Gastroesophageal sphincter (tissue), 4 donors: ENCODE measurements at regions not wholly inside any gene's neighbourhood (a gene's known extent, or its start where the extent isn't known, plus 50 kb on each side); places are given as distances from the start of the nearest gene placed in this dataset.

ENCODE experiments used
- ATAC-seq: fragments of 150-250 bp; one replicate; pipeline ENCODE4 v1.9.1; 2016; ENCODE audit warnings: mild to moderate bottlenecking, moderate library complexity
- H3K27ac ChIP-seq, 4 donors: fragments of 200-600 bp; sonication (generic) in 3 of 4; 1 replicate in 3 of 4; 2 replicates in 1 of 4; pipeline ENCODE4 v1.5.1; 2016 to 2019
- H3K27me3 ChIP-seq: fragments of 200-600 bp; sonication (generic); one replicate; pipeline ENCODE4 v1.5.1; 2019
- H3K36me3 ChIP-seq, 2 donors: fragments of 200-600 bp; sonication (generic); one replicate each; pipeline ENCODE4 v1.5.1; 2019; ENCODE audit warnings: control low read depth in 1 of 2
- H3K4me1 ChIP-seq, 3 donors: fragments of 200-600 bp; sonication (generic); 1 replicate in 2 of 3; 2 replicates in 1 of 3; pipeline ENCODE4 v1.5.1; 2016 to 2019; ENCODE audit warnings: control low read depth in 2 of 3
- H3K4me3 ChIP-seq, 2 donors: fragments of 200-600 bp; sonication (generic); one replicate each; pipeline ENCODE4 v1.5.1; 2019; ENCODE audit warnings: mild to moderate bottlenecking in 1 of 2, moderate library complexity in 1 of 2
- H3K9me3 ChIP-seq, 3 donors: fragments of 200-600 bp; sonication (generic); one replicate each; pipeline ENCODE4 v1.5.1; 2017 to 2019; ENCODE audit warnings: control low read depth in 2 of 3
- CTCF ChIP-seq, 4 experiments: fragments of 200-600 bp in 2 of 4; fragments of 450-650 bp in 2 of 4; sonication (generic) in 1 of 4; IDR thresholded peaks; one replicate each; pipeline ENCODE4 v1.5.1; 2017 to 2019; ENCODE audit warnings: antibody characterized with exemption in 4 of 4, mild to moderate bottlenecking in 2 of 4, moderate library complexity in 2 of 4
- EP300 ChIP-seq: sonication (generic); formaldehyde crosslinking; IDR thresholded peaks from one replicate; pipeline ENCODE4 v1.6.1; 2017; ENCODE audit warnings: antibody characterized with exemption, mild to moderate bottlenecking
- POLR2A ChIP-seq, 2 donors: fragments of 450-650 bp; IDR thresholded peaks; one replicate each; pipeline ENCODE4 v1.6.1; 2017; ENCODE audit warnings: antibody characterized with exemption in 2 of 2, mild to moderate bottlenecking in 2 of 2, moderate library complexity in 1 of 2
- POLR2AphosphoS5 ChIP-seq: sonication (generic); formaldehyde crosslinking; IDR thresholded peaks from one replicate; pipeline ENCODE4 v1.6.1; 2017; ENCODE audit warnings: antibody characterized with exemption
- WGBS, 2 donors: methylation state at CpG; one replicate each; pipeline ENCODE4 v1.1.5; 2018; ENCODE audit warnings: low coverage in 1 of 2; 5-methylcytosine and 5-hydroxymethylcytosine counted together

GRCh38 chr11:127804747-127805400, 782.5 kb downstream of the ETS1 start:
- Histone ChIP-seq H3K4me1 (no peaks in the 10 kb centered on the region), H3K27ac (no peak overlapping the region), H3K27me3 (no peaks in the 10 kb centered on the region), H3K36me3 (no peaks in the 10 kb centered on the region), H3K9me3 (no peaks in the 10 kb centered on the region), H3K4me3 (no peak overlapping the region)
- WGBS, 2 donors = 25 to 81% methylated on average over 2 of the region's 2 CpGs
- no peak for ATAC-seq
- no peak for TF ChIP-seq POLR2AphosphoS5
- no peak for TF ChIP-seq POLR2A (IDR thresholded peaks at IDR 0.05)
- no peak for TF ChIP-seq EP300
- no peak for TF ChIP-seq CTCF (IDR thresholded peaks at IDR 0.05)

GRCh38 chr11:127803755-127804154, 783.6 kb downstream of the ETS1 start:
- no peaks in the 10 kb centered on the region for H3K27me3 ChIP-seq
- no peak overlapping the region for H3K4me3 ChIP-seq
- H3K9me3 ChIP-seq = peaks cover 0 to 2% (median 0%) of the 10 kb centered on the region in 3 donors
- TF ChIP-seq CTCF (IDR thresholded peaks at IDR 0.05) = no peak
- TF ChIP-seq EP300 = no peak
- TF ChIP-seq POLR2A (IDR thresholded peaks at IDR 0.05) = no peak
- no peak for TF ChIP-seq POLR2AphosphoS5
- no peak for ATAC-seq
- no peaks in the 10 kb centered on the region for H3K4me1 ChIP-seq
- H3K36me3 ChIP-seq = no peaks in the 10 kb centered on the region
- H3K27ac ChIP-seq = no peak overlapping the region

GRCh38 chr11:127800989-127801688, 786.2 kb downstream of the ETS1 start:
- Histone ChIP-seq H3K4me1 (no peaks in the 10 kb centered on the region), H3K36me3 (no peaks in the 10 kb centered on the region), H3K27me3 (no peaks in the 10 kb centered on the region), H3K27ac (no peak overlapping the region), H3K4me3 (no peak overlapping the region), H3K9me3 (peaks cover 0 to 9% (median 0%) of the 10 kb centered on the region in 3 donors)
- no peak for ATAC-seq
- WGBS, 2 donors = 73 to 80% methylated on average over 6 of the region's 6 CpGs
- no peak for TF ChIP-seq CTCF (IDR thresholded peaks at IDR 0.05)
- TF ChIP-seq POLR2A (IDR thresholded peaks at IDR 0.05) = no peak
- TF ChIP-seq EP300 = no peak
- no peak for TF ChIP-seq POLR2AphosphoS5

- Histone ChIP-seq H3K9me3 (peaks cover 0 to 9% (median 0%) of the 10 kb centered on the region in 3 donors), H3K36me3 (no peaks in the 10 kb centered on the region), H3K4me1 (no peaks in the 10 kb centered on the region), H3K4me3 (no peak overlapping the region), H3K27ac (no peak overlapping the region), H3K27me3 (no peaks in the 10 kb centered on the region)
- no peak for ATAC-seq
- TF ChIP-seq EP300 = no peak
- no peak for TF ChIP-seq POLR2AphosphoS5
- no peak for TF ChIP-seq POLR2A (IDR thresholded peaks at IDR 0.05)
- TF ChIP-seq CTCF (IDR thresholded peaks at IDR 0.05) = no peak
Observed at GRCh38 chr11:127795326-127795725, 792.0 kb downstream of the ETS1 start.

GRCh38 chr11:127791844-127792243, 791.3 kb upstream of the KIRREL3 start:
- 82 to 87% methylated on average over 7 of the region's 7 CpGs for WGBS, 2 donors
- Histone ChIP-seq H3K4me3 (no peak overlapping the region), H3K4me1 (no peaks in the 10 kb centered on the region), H3K27ac (no peak overlapping the region), H3K36me3 (no peaks in the 10 kb centered on the region), H3K27me3 (no peaks in the 10 kb centered on the region), H3K9me3 (no peaks in the 10 kb centered on the region)
- TF ChIP-seq POLR2AphosphoS5 = no peak
- no peak for TF ChIP-seq CTCF (IDR thresholded peaks at IDR 0.05)
- no peak for TF ChIP-seq EP300
- no peak for TF ChIP-seq POLR2A (IDR thresholded peaks at IDR 0.05)
- ATAC-seq = no peak
